ENCODE measurements at regions not wholly inside any gene's neighbourhood (a gene's known extent, or its start where the extent isn't known, plus 50 kb on each side); places are given as distances from the start of the nearest gene placed in this dataset.

DNA sequence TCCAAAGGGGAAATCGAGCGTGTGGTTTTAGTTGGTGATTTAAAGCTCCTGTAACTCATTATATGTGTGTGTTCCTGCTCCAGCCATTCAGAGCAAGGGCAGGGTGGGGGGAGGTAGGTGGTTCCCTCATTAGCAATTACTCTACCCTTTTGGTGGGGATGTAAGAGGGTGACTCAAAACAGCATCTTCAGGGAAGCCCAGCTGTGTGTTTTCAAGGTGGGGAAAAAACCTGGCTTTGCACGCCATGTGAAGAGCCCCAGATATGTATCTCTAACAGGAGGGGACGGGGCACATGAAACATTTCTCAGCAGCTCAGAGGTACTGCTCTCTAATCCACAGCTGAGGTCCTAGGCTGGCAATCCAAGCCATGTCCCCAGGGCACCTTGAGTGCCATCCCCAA is 241.3 kb upstream of the ZFHX3 start:
- TF ChIP-seq, protein P1, sequence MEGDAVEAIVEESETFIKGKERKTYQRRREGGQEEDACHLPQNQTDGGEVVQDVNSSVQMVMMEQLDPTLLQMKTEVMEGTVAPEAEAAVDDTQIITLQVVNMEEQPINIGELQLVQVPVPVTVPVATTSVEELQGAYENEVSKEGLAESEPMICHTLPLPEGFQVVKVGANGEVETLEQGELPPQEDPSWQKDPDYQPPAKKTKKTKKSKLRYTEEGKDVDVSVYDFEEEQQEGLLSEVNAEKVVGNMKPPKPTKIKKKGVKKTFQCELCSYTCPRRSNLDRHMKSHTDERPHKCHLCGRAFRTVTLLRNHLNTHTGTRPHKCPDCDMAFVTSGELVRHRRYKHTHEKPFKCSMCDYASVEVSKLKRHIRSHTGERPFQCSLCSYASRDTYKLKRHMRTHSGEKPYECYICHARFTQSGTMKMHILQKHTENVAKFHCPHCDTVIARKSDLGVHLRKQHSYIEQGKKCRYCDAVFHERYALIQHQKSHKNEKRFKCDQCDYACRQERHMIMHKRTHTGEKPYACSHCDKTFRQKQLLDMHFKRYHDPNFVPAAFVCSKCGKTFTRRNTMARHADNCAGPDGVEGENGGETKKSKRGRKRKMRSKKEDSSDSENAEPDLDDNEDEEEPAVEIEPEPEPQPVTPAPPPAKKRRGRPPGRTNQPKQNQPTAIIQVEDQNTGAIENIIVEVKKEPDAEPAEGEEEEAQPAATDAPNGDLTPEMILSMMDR (conservative IDR thresholded peaks at IDR 0.05; ENCODE audit: low read depth, low read length) = no peak
- TF ChIP-seq EZH2 (IDR thresholded peaks at IDR 0.05; ENCODE audit: low read length, unreplicated experiment) = no peak
- no peak for TF ChIP-seq EZH2phosphoT487 (IDR thresholded peaks at IDR 0.05; ENCODE audit: borderline replicate concordance, low read length)

Data from PC-3 (cell line).